Glutamatergic neuron (in vitro differentiated cells): ENCODE measurements at regions not wholly inside any gene's neighbourhood (a gene's known extent, or its start where the extent isn't known, plus 50 kb on each side); places are given as distances from the start of the nearest gene placed in this dataset.

Experiments used
- DNase-seq: peaks from one replicate; pipeline ENCODE4 v3.0.0; 2022
- H3K27ac Mint-ChIP-seq: one replicate; pipeline ENCODE4 v1.8.0; 2020; ENCODE audit warnings: mild to moderate bottlenecking, mixed read lengths, inconsistent platforms; ENCODE audit not compliant: unreplicated experiment
- H3K27me3 Mint-ChIP-seq: one replicate; pipeline ENCODE4 v1.8.0; 2020; ENCODE audit warnings: mild to moderate bottlenecking, moderate library complexity, mixed read lengths, inconsistent platforms; ENCODE audit not compliant: unreplicated experiment
- H3K36me3 Mint-ChIP-seq: one replicate; pipeline ENCODE4 v1.8.0; 2020; ENCODE audit warnings: mild to moderate bottlenecking, mixed read lengths, inconsistent platforms; ENCODE audit not compliant: unreplicated experiment
- H3K4me1 Mint-ChIP-seq: one replicate; pipeline ENCODE4 v1.8.0; 2020; ENCODE audit warnings: mild to moderate bottlenecking, low read depth, mixed read lengths, inconsistent platforms; ENCODE audit not compliant: unreplicated experiment
- H3K4me3 Mint-ChIP-seq: one replicate; pipeline ENCODE4 v1.8.0; 2020; ENCODE audit warnings: mild to moderate bottlenecking, mixed read lengths, inconsistent platforms; ENCODE audit not compliant: unreplicated experiment
- H3K9me3 Mint-ChIP-seq: one replicate; pipeline ENCODE4 v1.8.0; 2020; ENCODE audit warnings: mild to moderate bottlenecking, moderate library complexity, mixed read lengths, inconsistent platforms; ENCODE audit not compliant: unreplicated experiment
- TF ChIP-seq, protein P1 (sequence below): fragments of 200-600 bp; sonication (generic); IDR thresholded peaks from one replicate; pipeline ENCODE4 v1.5.0; 2021; ENCODE audit not compliant: partially characterized antibody, unreplicated experiment

DNA sequence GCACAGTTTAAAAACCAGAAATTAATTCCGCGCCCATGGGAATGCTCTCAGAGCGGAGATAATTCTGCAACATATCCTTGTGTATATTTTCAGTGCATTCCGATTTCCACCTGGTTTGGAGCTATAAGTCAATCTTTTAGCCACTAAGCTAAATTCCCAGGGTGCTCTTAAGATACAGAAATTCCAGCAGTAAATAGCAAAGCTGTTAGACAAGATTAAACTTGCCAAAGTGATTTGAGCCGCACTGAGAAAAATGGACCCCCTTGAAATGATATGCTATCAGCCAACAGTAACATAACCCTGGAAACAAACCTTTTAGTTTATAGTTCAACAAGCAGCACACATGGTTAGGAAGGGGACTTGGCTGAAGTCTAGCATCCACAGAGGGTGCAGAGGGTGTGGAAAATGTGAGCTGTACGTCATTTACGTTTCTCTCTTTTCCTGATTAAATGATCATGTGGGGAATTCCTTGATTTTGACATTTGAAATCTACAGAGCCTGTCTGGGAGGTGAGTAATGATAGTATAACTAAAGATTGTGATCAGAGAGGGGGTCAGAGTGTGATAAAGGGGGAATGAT, 99.8 kb upstream of the COPS8 start:
- Mint-ChIP-seq H3K27ac (no peak overlapping the region), H3K36me3 (peaks cover 9% of the 10 kb centered on the region), H3K27me3 (peaks cover 2% of the 10 kb centered on the region), H3K4me1 (peaks cover 5% of the 10 kb centered on the region), H3K9me3 (no peaks in the 10 kb centered on the region), H3K4me3 (no peak overlapping the region)
- DNase-seq, result no peak
- TF ChIP-seq, protein P1, sequence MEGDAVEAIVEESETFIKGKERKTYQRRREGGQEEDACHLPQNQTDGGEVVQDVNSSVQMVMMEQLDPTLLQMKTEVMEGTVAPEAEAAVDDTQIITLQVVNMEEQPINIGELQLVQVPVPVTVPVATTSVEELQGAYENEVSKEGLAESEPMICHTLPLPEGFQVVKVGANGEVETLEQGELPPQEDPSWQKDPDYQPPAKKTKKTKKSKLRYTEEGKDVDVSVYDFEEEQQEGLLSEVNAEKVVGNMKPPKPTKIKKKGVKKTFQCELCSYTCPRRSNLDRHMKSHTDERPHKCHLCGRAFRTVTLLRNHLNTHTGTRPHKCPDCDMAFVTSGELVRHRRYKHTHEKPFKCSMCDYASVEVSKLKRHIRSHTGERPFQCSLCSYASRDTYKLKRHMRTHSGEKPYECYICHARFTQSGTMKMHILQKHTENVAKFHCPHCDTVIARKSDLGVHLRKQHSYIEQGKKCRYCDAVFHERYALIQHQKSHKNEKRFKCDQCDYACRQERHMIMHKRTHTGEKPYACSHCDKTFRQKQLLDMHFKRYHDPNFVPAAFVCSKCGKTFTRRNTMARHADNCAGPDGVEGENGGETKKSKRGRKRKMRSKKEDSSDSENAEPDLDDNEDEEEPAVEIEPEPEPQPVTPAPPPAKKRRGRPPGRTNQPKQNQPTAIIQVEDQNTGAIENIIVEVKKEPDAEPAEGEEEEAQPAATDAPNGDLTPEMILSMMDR, result no peak

DNA sequence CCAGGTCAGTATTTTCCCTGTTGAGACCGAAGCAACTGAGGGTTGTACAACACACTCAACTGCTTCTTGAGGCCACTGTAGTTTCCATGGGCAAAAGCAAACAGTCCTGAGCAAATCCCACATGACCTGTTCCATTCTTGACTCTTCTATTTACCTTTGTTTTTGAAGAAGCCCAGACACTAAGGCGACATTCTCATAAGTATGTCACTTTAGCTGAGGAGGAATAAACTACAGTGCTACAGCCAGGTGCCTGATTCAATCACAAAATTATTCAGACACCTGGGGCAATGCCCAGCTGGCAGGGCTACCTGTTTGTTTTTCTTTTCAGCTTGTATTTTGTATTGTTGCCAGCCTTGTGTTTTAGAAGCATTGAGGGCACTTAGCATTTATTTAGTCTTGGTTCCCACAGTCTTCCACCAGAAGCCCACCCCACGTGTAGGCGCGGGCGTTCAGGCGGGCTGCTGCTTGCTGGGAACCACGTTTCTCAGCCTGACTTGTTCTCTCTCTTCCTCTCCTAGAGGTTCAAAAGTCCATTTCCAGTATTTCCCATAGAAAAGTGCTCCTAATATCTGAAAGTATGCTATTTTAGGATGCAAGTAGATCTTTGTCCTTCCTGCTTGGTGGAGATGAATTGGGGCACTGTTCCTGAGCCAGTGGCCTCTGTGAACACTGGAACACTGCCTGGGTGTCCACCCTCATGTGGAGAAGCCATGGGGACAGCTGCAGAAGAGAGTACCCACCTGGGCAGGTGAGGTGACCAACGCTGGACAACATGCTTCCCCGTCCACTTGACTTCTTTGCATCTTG, 99.0 kb upstream of the COPS8 start:
- Mint-ChIP-seq H3K36me3 (peaks cover 9% of the 10 kb centered on the region), H3K4me3 (no peak overlapping the region), H3K4me1 (peaks cover 5% of the 10 kb centered on the region), H3K27me3 (peaks cover 2% of the 10 kb centered on the region), H3K27ac (no peak overlapping the region), H3K9me3 (no peaks in the 10 kb centered on the region)
- no peak for DNase-seq
- TF ChIP-seq, protein P1, result no peak

DNA sequence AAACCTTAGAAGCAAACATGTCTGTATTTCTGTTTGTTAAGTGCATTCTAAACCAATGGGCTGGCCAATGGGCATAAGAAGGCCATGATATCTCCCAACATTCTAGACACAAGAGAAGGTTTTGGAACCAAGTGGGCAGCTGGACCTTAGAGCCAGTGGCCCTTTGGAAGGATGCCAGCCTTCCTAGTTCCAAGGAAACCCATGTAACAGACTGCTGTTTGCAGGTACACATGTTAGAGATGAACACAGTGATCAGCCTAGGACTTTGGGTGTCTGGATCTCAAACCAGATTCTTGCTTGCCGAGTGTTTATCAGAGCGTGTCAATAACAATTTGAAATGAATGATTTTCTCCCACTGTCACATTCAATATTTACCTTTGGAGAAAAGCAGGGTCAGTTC, 97.5 kb upstream of the COPS8 start:
- TF ChIP-seq, protein P1, result no peak
- Mint-ChIP-seq H3K27ac (no peak overlapping the region), H3K4me1 (peaks cover 5% of the 10 kb centered on the region), H3K36me3 (peaks cover 12% of the 10 kb centered on the region), H3K9me3 (no peaks in the 10 kb centered on the region), H3K4me3 (no peak overlapping the region), H3K27me3 (peaks cover 2% of the 10 kb centered on the region)
- DNase-seq, result no peak

DNA sequence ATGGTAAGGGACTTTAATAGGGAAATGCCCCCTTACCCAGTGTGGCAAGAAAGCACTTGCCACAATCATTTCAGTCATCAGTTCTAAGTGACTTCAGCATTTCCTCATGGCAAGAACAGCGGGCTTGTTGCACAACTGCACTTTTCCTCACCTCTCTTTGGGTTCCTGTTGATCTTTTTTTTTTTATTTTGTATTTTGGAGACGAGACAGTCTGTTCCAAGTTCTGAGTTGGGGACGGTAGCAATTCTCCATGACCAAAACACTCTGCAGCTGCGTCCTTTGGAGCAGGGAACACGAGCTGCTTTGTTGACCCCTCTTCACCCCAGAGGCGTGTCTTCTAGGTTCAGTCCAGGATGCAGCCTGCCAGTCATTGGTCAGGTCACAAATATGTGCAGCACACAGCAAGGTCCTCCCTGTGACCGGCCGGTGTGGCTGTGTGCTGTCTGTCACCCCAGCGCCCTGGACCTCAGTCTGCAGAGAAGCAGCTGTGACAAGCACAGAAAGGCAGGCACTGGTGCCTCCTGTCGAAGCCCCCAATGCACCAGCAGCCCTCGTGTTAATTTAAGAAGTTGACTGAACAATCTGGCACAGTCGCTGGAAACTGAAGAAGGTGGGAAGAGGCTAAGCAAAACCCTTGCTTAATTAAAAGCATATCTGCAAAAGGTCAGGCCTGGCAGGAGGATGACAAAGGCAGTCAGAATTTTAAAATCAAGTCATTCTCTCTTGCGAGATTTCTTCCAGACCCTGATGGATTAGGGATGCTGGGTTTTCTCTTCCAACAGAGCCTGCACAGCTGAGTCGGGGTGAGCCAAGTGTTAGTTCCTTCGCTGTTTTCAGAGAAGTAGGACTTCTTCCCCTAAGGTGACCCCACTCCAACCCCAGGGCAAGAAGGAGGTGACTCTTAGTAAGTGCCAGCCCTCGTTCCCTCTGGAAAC, 96.7 kb upstream of the COPS8 start:
- no peaks in the 10 kb centered on the region for H3K27me3 Mint-ChIP-seq
- H3K4me3 Mint-ChIP-seq, result no peak overlapping the region
- H3K27ac Mint-ChIP-seq, result peak overlapping the region; percentile 49
- TF ChIP-seq, protein P1, result no peak
- H3K36me3 Mint-ChIP-seq, result peaks cover 8% of the 10 kb centered on the region
- no peaks in the 10 kb centered on the region for H3K9me3 Mint-ChIP-seq
- no peak for DNase-seq
- peaks cover 5% of the 10 kb centered on the region for H3K4me1 Mint-ChIP-seq
